CD4-positive, alpha-beta T cell treated with Interleukin-17A for 1 hour (primary cell): ENCODE measurements at regions not wholly inside any gene's neighbourhood (a gene's known extent, or its start where the extent isn't known, plus 50 kb on each side); places are given as distances from the start of the nearest gene placed in this dataset.
"Not testable (repeated sequence)": the region's sequence is repeated elsewhere in the genome, so short reads cannot be mapped to it uniquely, and the experiment has no call there.

Experiments
- DNase-seq: peaks from one replicate; pipeline ENCODE4 v3.0.0-alpha.2; 2020

- no peak for DNase-seq
Observed at GRCh38 chr12:67760586-67761275, 112.2 kb downstream of the DYRK2 start.

DNA sequence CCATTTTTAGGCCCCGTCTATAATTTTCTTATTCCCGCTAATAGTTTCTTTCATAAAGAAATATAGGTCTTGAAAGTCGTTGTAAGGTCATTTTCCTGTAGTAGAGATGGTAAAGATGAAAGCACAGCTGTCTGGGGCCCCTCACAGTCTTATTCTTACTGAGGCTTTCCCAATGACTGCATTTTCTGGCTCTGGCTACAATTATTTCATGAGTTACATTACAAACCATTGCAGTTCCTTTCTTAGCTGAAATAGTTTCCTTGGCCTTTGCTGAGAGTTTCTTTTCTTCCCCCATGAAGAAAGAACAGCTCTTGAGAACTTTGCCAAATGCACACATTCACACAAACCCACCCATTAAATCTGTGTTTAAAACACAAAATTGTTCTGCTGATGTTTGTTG, 113.0 kb downstream of the DYRK2 start:
- DNase-seq, result no peak

DNA sequence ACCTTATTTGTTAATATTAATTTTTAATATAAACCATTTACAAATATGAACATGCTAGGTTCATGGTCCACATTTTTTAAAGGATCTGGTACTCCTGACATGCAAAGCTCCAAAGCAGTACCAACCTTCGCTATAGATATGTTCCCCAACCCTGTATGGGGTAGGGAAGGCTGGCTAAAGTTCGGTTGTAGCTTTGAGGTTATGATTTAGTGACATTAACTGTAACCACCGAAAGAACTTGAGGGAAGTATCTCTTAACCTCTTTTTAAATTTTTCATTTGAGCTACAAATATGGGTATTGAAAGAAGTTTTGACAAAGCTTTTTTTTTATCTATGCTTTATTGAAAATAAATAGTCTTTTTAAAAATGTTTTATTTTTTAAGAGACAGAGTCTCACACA, 115.5 kb downstream of the DYRK2 start:
- DNase-seq, result no peak

DNA sequence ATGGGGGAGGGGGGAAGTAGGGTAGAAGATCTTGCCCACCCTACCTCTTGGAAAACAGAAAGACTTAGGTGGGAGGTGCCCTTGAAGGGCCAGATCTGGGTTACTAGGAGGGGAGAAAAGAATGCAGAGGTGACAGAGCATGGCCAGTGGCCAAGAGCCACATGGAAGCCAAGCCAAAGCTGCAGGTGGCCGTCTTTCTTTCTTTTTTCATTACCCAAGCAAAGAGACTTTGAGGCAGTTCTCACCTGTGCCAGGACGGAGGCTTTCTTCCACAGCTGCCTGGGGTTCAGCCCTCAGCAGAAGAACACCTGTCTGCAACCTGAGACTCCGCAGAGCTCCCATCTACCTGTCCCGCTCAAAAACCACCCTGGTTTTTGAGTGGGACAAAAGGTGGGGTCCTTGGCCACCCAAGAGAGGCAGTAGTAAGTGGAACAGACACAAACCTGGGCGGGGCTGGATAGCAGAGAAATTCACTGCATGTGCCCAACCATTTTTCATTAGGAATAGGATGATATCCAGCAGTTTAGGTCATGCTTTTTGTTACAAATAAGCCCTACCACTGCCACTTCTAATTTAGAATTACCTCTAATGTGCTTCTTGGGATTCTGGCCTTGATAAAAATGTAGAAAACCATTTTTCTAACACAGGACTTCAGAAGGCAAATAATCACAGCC, 116.5 kb downstream of the DYRK2 start:
- DNase-seq, result no peak

DNA sequence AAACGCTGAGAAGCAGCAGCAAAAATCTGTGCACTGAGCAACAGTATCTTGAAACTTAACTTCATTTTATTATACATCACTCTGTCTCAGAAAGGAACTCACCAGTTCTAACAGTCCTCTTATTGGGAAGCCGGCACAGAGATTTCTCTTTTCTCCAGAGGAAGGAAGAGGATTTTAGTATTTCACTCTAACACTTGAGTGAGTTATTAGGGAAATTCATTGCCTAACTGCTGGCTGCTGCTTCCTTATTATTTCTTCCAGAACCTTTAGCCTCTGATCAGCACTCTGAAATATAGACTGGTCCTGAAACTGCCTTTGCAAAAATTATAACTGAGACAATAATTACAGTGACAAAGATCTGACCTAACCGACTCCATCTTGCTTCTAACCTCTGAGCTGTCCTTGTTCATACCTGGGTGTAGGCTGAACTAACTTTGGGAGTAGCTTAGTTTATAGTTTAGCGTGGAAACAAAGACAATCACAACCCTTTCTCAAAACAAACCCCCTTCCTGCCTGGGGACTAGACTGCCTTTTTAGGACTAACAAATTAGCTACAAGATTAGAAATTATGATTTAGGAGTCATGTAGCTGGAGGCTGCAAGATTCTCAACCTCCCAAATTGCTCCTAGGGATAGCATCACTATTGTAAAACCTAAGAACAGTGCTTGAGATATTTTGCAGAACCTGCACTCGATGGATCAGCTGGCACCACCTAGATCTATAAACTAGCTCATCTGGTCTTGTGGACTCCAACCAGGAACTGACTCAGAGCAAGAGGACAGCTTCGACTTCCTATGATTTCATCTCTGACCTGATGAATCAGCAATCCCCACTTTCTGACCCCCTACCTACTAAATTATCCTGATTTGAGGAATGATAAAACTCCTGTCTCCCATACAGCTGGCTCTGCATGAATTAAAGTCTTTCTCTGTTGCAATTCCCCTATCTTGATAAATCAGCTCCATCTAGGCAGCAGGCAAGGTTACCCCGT, 117.5 kb downstream of the DYRK2 start:
- no peak for DNase-seq

- no peak for DNase-seq
Observed at GRCh38 chr12:67772267-67773169, 124.0 kb downstream of the DYRK2 start.

DNA sequence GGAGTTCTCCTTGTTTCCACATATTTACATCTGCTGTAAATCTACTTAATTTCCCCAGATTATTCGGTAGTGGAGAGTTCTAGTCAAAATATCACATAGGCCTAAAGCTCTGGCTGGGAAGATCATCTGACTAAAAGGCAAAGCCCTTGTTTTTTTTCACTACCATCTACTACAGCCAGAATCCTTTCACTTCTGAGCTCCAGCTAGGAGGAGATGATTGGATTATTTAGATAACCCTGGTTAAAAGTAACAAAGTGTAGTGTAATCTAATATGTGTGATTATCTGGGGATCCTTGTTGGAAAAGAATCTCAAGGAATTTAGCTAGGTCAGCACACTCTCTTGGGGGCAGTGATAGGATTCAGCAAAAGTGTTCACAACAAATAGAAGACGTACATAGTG, 125.4 kb downstream of the DYRK2 start:
- DNase-seq, result no peak

GRCh38 chr12:67774983-67775587, 126.5 kb downstream of the DYRK2 start:
- no peak for DNase-seq

GRCh38 chr12:67780580-67781084, 132.1 kb downstream of the DYRK2 start:
- no peak for DNase-seq

DNA sequence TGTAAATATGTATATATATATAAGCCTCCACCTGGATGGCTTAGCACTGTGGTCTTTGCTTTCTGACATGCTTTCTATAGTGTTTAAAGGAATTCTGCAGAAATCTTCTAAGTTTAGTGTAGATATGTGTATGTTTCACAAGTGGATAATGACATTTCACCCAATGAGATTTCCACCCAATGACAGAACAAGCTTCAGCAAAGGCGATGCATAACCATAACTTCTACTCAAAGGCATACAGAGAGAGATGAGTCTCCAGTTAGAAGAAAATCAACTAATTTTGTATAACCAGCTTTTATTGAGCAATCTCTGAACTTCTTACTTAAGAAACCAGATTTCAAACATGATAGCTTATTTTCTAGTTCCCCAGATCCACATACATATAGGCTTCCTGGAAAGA, 134.0 kb downstream of the DYRK2 start:
- DNase-seq, result no peak

DNA sequence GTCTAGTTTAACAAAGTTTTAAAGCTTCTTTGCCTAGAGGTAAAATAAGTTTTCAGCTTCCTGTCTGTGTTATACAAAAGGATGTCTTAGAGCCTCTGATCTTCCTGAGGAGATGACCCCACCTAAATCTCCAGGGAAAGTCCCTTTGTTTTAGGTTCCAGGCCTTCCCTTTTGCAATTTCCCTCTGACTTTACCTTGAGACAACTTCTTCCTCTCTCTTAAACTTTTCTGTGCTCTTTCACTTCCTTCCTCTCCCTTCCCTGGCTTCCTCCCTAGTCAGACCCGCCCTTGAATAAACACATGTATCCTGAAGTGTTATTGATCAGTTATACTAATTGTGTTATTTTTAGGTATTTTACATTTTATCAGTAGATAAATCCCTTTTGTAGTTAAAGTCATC, 134.8 kb downstream of the DYRK2 start:
- no peak for DNase-seq

GRCh38 chr12:67784831-67785230, 136.3 kb downstream of the DYRK2 start:
- no peak for DNase-seq

DNA sequence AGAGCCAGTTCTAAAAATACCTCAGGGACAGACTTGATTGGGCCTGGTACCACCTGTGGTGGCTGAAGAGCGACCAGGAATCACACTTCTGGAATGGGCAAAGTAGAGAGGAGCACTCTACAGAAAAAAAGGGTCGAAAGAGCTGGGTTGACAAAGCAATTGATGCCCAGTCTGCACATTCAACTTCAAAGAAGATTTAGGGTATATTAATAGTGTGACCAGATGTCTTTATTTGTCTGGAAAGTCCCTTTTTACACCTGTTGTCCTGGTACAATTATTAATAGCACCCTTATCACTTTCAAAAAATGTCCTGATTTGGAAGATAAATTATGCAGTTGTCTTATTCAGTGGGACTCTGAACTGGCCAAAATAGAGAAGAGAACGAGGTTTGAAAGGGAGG, 137.5 kb downstream of the DYRK2 start:
- DNase-seq, result no peak

- no peak for DNase-seq
Observed at GRCh38 chr12:67788118-67788517, 139.6 kb downstream of the DYRK2 start.

- DNase-seq, result no peak
Observed at GRCh38 chr12:67789266-67789665, 140.7 kb downstream of the DYRK2 start.

GRCh38 chr12:67790660-67791059, 142.1 kb downstream of the DYRK2 start:
- DNase-seq, result no peak

DNA sequence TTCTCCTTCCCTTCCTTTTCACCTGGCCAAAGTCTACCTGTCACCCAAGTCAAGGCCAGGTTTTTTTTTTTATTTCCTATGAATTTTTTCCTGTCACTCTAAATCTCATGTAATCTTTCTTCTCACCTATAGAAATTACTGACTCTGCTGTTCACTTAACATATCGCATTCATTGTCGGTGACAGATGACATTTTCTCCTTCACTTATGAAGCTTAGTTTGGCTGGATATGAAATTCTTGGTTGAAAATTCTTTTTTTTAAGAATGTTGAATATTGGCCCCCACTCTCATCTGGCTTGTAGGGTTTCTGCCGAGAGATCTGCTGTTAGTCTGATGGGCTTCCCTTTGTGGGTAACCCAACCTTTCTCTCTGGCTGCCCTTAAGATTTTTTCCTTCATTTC, 142.8 kb downstream of the DYRK2 start:
- not testable (repeated sequence) for DNase-seq

DNA sequence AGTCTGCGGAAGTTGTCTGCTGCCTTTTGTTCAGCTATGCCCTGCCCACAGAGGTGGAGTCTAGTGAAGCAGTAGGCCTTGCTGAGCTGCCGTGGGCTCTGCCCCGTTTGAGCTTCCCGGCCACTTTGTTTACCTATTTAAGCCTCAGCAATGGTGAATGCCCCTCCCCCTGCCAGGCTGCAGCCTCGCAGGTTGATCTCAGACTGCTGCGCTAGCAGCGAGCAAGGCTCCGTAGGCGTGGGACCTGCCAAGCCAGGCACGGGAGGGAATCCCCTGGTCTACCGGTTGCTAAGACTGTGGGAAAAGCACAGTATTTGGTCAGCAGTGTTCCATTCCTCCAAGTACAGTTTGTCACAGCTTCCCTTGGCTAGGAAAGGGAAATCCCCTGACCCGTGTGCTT, 143.6 kb downstream of the DYRK2 start:
- peak; percentile 9 for DNase-seq

DNA sequence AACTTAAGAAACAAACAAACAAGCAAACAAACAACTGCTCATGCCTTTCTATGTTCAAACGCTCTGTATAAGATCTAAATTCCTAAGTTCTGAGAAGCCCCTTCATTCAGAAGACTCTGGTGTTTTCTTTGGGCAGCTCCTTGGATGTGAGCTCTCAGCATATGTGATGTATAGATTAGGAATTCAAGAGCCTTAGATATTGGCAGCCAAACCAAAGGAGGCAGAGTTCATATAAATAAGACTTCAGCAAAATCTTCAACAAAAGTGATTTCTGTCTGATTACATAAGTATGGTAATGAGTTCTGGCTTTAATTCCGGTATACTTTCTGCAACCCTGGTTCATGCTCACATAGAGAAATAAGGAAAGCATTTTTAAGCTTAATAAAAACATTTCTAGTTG, 145.6 kb downstream of the DYRK2 start:
- no peak for DNase-seq

- no peak for DNase-seq
Observed at GRCh38 chr12:67795236-67795635, 146.7 kb downstream of the DYRK2 start.

DNA sequence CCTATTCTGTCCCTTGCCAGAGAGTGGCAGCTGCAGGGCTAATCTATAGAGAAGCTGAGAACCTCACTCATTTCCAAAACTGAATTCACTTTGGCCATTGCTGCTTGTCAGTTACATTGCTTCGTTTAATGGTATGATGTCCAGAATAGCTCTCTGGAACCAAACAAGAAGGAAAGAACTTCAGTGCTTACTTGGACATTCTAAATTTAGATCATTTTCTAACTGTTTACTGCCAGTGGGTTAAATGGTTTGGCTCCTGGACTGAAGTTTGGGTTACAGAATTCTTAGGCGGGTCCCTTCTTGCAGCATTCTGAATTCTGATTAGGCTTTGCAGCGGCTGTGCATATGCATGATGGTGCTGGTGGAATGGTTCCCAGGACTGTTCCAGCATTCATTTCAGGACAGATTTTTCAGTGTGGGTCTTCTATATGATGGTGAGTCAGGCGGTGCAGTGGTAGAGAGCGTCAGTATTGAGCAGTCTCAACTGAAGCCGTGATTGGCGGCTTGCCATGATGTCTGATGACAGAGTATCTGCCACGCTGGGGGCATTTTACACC, 148.7 kb downstream of the DYRK2 start:
- no peak for DNase-seq

- DNase-seq, result no peak
Observed at GRCh38 chr12:67797753-67798152, 149.2 kb downstream of the DYRK2 start.
